Coronary artery (tissue), 2 donors: ENCODE measurements at regions not wholly inside any gene's neighbourhood (a gene's known extent, or its start where the extent isn't known, plus 50 kb on each side); places are given as distances from the start of the nearest gene placed in this dataset.
A peak's percentile ranks its signal among the peaks of the same experiment; 100 is the strongest.

Experiments used
- DNase-seq: peaks from one replicate; pipeline ENCODE4 v3.0.0-alpha.2; 2017; ENCODE audit warnings: low spot score
- H3K27ac ChIP-seq, 2 donors: fragments of 200-600 bp; sonication (generic); one replicate each; pipeline ENCODE4 v1.5.1; 2016 to 2019
- H3K4me3 ChIP-seq: fragments of 200-600 bp; sonication (generic); 2 replicates; pipeline ENCODE4 v1.5.1; 2016; ENCODE audit warnings: mild to moderate bottlenecking, moderate library complexity
- CTCF ChIP-seq: fragments of 200-600 bp; sonication (generic); IDR thresholded peaks from one replicate; pipeline ENCODE4 v1.5.1; 2019; ENCODE audit warnings: antibody characterized with exemption

GRCh38 chr9:81506941-81507864, 182.1 kb downstream of the TLE1 start:
- Histone ChIP-seq H3K27ac (no peak overlapping the region), H3K4me3 (no peak overlapping the region)
- TF ChIP-seq CTCF = no peak
- no peak for DNase-seq

- no peak for DNase-seq
- peak overlapping the region; percentile 74 to 89 for H3K27ac ChIP-seq
- peak overlapping the region; percentile 19 for H3K4me3 ChIP-seq
- TF ChIP-seq CTCF = no peak
Measured at GRCh38 chr9:81499594-81499993, 189.8 kb downstream of the TLE1 start.

GRCh38 chr9:81499021-81499454, 190.3 kb downstream of the TLE1 start:
- no peak for TF ChIP-seq CTCF
- peak overlapping the region; percentile 19 for H3K4me3 ChIP-seq
- peak overlapping the region; percentile 74 to 89 for H3K27ac ChIP-seq
- no peak for DNase-seq

GRCh38 chr9:81498576-81498975, 190.8 kb downstream of the TLE1 start:
- no peak overlapping the region for H3K4me3 ChIP-seq
- no peak for TF ChIP-seq CTCF
- DNase-seq = no peak
- H3K27ac ChIP-seq = peak overlapping the region; percentile 62 to 74

GRCh38 chr9:81497091-81497490, 192.3 kb downstream of the TLE1 start:
- H3K27ac ChIP-seq = no peak overlapping the region

GRCh38 chr9:81492710-81493447, 196.5 kb downstream of the TLE1 start:
- TF ChIP-seq CTCF = no peak
- no peak overlapping the region for H3K27ac ChIP-seq
- DNase-seq = no peak
- no peak overlapping the region for H3K4me3 ChIP-seq

More at GRCh38 chr9:81497091-81497490, 192.3 kb downstream of the TLE1 start:
- DNase-seq = no peak
- no peak overlapping the region for H3K4me3 ChIP-seq
- TF ChIP-seq CTCF = no peak
